Muscle of back (tissue), 3 donors: ENCODE measurements at regions not wholly inside any gene's neighbourhood (a gene's known extent, or its start where the extent isn't known, plus 50 kb on each side); places are given as distances from the start of the nearest gene placed in this dataset.

Source experiments
- DNase-seq, 3 donors: peaks; one replicate each; pipeline versions ENCODE4 v3.0.0 to v3.0.0-alpha.2; 2013

DNA sequence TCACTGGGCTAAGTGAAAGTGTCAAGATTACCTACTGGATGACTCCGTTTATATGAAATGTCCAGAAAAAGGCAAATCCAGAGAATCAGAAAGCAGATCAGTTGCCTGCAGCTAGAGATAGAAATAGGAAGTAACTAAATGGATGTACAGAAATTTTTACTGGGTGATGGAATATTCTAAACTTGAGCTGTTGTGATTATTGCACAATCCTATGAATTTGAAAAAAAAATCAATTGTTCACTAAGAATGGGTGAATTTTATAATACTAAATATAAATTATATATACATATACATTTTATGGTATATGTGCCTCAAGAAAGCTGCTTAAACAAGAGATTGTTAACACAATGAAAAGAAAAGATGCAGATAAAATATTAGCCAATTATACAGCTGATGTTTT, 181.1 kb upstream of the C16orf82 start:
- no peak for DNase-seq

DNA sequence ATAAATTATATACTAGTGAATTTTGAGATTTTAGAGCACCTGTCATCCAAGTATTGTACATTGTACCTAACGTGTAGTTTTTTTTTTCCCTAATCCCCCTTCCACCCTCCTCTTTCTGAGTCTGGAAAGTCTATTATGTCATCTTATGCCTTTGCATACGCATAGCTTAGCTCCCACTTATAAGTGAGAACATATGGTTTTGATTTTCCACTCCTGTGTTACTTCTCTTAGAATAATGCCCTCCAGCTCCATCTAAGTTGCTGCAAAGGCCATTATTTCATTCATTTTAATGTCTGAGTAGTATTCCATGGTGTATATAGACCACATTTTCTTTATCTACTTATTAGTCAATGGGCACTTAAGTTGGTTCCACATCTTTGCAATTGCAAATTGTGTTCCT, 177.0 kb upstream of the C16orf82 start:
- peak in 1 of 3 donors; percentile 4 for DNase-seq

DNA sequence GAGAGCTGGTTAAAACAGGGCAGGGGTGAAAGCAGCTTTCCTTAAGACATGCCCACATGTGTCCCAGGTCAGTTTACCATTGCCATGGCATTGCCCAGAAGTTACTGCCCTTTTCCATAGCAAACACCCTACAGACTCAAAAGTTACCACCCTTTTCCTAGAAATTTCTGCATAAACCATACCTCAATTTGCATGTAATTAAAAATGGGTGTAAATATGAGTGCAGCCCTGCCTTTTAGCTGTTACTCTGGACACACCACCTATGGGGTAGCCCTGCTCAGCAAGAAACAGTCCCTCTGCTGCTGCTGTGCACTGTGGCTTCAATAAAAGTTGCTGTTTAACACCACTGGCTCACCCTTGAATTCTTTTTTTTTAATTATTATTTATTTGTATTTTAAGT, 168.5 kb upstream of the C16orf82 start:
- no peak for DNase-seq

DNA sequence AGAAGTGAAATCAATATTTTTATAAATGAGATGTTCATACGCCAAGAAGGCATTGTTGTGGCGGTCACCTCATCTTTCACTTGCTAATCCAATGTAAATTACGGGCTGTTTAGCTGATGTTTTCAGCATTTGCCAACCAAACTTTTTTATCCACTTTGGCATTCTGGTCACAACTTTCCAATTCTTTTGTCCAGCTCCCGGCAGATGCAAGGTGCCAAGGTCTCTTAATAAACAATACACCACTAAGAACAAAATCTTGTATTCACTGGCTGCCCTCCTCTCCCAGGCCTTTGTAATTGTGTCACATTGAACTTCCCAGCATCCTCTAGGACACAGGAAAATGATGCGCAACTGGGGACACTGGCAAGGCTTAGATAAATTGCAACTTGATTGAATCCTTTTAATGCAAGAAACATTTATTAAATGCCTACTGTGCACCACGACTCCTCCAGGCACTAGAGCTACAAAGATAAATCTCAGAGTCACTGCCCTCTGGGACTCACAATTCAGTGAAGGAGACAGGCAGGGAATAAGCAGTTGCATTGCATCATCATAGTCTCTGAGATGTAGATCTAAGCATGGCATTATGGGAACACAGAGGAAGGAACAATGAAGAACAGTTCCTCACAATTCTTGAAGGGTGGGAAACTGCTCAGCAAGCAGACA, 165.4 kb upstream of the C16orf82 start:
- DNase-seq: no peak

DNA sequence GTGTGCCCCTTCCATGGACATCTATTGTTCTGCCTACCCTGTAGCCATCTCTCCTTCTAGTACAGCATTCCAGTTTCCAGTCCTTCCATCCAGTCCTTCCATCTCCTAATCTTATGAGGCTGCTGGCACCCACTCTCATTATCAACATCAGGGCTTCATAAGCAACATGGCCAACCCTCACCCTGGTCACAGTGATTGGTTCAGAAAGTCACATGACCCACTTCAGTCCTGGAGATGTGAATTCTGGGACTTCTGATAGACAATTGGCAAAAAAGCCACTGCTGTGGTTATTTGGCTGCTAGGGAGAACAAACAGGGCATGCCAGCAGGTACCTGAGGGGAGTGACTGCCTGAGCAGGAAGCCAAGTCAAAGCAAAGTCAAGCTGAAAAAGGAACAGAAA, 164.7 kb upstream of the C16orf82 start:
- DNase-seq: no peak

DNA sequence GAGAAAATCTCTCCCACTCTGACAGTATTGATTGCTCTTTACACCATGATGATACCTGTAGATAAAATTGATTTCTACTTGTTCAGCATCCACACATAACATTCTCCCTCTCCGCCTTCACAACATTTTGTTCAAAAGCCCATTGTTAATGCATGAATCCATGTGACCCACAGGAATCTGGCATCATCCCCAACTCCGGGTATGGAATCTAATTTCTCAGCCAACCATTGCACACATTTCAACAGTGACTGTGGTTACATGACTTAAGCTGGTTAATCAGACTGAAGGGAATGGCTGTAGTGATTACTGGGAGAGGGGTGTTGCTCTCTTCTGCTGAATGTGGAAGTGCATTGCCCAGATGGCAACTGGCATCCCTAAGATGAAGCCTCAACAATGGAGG, 161.4 kb upstream of the C16orf82 start:
- no peak for DNase-seq

DNA sequence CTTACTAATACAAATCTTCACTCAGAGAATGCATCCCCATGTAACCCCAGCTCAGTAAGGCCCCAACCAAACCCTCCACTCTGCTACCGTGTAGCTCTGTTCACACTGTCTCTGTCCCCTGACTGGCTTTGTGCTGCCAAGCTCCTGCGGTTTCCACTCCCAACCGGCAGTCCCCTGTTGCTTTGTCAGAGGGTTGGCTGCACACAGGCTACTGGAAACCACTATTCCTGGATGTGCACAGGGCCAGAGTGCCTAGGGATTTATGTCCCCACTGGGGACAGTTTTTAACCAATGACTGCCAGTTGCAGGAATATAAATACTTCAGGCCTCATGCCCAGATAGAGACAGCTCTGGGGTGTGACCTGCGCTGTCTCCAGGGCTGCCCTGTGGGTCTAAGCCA, 157.1 kb upstream of the C16orf82 start:
- no peak for DNase-seq

DNA sequence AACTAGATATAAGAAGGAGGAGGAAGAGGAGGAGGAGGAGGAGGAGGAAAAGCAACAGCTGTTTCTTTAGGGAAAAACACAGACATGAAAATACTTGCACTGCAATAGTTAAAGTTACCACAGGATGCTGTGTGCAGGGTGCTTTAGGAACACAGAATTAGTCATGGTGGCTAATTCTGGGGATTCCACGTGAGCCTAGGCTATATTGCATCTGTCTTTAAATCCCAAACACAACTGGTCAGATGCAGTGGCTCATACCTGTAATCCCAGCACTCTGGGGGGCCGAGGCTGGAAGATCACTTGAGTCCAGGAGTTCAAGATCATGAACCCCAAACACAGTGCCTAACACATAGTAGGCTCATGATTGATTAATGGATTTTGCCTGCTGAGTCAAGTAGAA, 155.3 kb upstream of the C16orf82 start:
- DNase-seq: no peak

DNA sequence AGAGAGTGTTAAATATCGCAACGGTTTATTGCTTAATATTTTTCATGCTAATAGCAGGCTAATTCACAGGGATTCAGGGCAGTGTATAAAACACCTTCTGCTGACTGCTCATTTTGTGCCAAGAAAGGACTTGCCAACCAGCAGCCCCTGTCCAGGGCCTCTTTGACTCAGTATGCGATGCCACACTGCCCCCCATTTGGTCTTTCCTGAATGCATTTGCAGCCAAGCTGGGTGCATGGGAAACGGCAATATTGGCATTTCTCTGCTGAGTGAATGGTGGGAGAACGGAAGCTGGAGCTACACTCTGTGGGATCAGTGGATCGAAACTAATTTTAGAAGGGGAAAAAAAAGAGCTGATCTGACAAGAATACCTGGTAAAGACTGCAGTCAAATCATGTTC, 152.9 kb upstream of the C16orf82 start:
- no peak for DNase-seq

DNA sequence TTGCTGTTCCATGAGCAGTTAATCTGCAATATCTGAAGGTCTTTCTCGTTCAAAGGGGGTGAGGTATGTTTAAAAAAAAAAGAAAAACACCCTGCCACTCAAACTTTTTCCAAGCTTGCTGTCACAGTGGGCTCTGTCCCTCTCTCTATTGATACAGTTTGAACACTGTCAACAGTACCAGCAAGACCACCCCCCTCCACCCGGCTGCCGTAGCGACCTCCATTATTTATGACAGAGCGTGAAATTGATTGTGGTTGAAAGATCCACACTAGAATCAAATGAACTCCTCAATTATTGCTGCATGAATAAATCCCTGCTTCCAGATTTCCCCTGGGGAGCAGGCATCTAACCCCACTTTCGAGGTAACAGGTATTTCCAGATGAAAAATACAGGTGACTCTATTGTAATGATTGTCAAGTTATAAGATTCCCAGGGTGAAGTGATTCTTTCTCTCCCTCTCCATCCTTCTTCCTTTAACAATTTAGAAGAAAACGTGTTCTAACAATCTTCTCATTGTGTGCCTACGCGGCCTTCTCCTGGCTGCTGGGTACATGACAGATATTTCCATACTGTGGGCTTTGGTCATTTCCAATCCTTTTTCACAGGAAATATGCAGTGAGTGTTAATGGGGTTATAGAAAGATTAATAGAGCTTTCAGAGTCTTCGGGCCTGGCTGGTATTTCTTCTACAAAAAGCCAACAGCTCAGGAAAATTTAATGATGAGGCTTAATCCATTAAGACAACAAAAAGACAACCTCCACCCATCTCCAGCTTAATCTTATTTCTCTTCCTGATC, 135.7 kb upstream of the C16orf82 start:
- no peak for DNase-seq

DNA sequence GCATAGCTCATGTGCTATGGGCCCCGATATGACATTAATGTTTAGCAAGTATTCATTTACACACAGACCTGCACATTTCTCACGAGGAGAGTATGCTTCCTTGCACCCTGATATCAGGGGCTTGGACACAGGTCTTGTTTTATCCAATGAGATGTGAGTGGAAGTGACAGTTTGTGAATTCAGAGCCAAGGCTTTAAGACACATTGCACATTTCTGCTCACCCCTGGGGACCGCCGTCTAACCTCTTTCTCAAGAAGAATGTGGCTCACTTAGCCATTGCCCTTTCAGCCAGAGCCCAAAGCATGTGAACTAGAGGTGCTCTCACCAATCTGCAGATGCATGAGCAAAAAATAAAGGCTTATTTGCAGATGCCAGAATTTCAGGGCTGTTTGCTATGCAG, 116.1 kb upstream of the C16orf82 start:
- no peak for DNase-seq

DNA sequence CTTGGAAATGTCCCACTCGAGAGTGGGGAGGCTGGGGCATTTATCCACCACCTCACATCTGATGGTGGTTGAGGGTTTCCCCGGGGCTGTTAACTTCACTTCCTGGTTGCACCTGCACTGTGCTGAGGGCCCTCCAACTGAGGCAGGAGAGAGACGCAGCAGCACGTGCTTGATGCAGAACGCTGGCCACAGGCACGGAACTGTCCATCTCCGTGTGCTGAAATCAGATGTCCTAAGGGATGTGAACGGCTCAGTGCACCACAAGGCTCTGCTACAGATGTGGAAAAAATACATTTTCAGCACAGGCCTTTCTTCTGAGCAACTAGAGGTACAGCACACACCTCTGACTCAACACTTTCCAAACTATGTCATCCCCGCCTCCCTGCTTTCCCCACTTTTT, 114.8 kb upstream of the C16orf82 start:
- peak in 1 of 3 donors; percentile 17 for DNase-seq

DNA sequence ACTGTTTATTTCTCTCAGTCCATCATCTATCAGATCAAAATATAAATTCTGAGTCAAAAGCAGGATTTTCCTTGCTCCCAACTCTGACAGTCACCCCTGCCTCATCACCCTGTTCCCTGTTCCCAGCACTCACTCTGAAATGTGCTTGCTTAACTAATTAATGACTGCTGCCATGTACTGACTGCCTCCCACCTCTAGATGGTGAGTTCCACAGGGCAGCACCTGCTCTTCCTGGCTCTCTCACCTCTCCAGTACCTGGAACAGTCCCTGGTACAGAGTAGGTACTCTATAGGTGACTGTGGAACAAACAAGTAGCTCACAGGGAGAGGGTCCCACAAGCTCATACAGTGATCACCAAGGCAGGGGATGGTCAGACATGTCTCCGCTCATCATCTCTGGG, 114.3 kb upstream of the C16orf82 start:
- DNase-seq: no peak

DNA sequence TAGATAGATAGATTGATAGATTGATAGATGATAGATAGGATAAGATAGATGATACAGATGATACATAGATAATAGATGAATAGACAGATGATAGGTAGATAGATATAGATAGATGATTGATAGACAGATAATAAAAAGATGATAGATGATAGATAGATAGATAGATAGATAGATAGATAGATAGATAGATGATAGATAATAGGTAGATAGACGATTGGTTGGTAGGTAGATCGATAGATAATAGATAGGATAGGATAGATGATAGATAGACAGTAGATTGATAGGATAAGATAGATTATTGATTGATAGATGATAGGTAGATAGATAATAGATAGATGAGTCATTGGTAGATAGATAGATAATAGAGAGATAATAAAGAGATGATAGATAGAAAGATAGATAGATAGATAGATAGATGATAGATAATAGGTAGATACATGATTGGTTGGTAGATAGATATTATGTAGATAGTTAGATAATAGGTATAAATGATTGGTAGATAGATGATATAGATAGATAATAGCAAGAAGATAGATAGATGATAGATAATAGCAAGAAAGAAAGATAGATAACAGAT, 109.4 kb upstream of the C16orf82 start:
- no peak for DNase-seq

DNA sequence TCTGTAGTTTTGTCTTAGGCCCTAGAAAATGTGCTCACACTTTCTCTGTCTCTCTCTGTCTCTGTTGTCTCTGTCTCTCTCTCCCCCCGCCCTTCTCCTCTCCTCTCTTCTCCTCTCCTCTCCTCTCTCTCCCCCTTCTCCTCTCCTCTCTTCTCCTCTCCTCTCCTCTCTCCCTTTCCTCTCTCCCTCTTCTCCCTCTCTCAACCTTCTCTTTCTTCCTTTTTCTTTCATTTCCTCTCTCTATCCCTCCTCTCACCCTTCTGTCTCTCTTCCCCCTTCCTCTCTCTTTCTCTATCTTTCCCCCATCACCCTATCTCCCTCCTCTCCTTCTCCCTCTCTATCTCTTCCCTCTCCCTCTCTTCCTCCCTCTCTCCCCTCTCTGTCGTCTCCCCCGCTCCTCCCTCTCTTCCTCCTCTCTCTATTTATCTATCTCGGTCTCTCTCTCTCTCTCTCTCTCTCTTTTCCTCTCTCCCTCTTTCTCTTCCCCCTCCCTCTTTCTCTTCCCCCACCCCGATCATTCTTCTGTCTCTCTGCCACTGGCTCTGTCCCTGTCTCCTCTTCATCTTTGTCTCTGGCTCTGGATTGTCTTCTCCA, 107.2 kb upstream of the C16orf82 start:
- no peak for DNase-seq

DNA sequence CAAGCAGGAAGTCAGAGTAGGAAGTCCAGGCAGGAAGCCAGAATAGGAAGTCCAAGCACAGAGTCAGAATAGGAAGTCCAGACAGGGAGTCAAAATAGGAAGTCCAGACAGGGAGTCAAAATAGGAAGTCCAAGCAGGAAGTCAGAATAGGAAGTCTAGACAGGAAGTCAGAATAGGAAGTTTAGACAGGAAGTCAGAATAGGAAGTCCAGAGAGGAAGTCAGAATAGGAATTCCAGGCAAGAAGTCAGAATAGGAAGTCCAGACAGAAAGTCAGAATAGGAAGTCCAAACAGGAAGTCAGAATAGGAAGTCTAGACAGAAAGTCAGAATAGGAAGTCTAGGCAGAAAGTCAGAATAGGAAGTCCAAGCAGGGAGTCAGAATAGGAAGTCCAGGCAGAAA, 105.3 kb upstream of the C16orf82 start:
- DNase-seq: no peak

DNA sequence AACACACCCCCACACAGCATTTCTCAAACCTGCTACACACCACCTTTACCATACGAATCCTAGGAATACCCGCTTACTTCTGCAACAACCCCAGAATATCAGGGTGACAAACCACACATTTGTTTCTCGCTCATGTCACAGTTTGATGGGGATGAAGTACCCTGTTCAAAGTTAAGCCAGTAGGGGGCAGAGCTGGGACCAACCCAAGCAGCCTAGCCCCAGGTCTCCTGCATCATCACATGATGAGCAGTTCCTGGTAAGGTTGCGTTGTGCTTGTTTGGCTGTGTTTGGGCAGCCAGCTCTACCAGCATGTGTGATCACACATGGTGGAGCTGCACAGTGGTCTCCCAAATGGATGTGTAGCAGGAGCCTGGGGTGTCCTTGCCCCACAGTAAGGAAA, 103.6 kb upstream of the C16orf82 start:
- DNase-seq: no peak

DNA sequence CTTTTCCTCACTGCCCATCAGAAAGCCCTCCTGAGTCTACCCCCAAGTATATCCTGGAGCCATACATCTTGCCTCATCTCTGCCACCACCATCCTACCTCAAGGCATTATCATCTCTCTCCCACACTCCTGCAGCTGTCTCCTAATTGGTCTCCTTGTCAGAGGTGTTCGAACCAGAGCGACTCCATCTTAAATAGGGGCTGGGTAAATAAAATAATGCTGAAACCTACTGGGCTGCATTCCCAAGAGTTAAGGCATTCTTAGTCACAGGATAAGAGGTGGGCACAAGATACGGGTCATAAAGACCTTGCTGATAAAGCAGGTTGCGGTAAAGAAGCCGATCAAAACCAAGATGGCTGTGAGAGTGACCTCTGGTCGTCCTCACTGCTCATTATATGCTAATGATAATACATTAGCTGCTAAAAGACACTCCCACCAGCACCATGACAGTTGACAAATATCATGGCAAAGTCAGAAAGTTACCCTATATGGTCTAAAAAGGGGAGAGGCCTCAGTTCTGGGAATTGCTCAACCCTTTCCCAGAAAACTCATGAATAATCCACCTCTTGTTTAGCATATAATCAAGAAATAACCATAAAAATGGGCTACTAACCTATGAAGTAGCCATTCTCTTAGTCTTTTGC, 97.0 kb upstream of the C16orf82 start:
- DNase-seq: no peak

DNA sequence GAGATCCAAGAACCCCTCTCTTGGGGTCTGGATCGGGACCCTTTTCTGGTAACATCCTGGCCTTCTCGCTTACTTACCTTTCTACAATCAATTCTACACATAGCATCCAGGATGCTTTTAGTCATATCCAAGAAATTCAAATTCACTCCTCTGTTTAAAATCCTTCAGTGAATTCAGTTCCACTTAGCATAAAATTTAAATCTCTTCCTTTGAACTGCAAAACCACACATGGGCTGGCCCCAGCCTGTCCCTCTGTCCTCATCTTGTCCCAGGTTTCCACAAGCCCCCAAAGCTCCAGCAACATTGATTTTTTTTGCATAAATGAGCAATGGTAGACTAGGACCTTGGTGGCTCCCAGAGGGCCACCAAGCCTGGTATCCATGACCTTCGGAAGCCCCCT, 96.4 kb upstream of the C16orf82 start:
- DNase-seq: no peak

DNA sequence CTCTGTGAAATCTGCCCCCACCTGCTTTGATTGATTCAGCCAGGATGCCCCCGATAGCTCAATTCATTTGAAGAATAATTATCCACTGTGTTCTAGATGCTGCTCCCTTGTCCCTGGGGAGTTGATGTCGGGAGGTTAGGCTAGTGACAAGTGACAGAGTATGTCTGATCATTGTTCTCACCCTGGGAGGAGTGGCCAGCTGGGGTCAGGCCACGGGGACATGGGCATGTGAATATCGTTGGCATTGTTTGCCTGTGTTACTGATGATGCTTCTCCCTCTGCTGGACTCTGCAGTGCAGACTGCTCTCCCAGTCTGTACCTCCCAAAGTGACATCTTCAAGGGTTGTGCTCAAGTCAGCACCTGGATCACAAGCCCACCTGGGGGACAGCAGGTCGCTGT, 89.9 kb upstream of the C16orf82 start:
- no peak for DNase-seq

DNA sequence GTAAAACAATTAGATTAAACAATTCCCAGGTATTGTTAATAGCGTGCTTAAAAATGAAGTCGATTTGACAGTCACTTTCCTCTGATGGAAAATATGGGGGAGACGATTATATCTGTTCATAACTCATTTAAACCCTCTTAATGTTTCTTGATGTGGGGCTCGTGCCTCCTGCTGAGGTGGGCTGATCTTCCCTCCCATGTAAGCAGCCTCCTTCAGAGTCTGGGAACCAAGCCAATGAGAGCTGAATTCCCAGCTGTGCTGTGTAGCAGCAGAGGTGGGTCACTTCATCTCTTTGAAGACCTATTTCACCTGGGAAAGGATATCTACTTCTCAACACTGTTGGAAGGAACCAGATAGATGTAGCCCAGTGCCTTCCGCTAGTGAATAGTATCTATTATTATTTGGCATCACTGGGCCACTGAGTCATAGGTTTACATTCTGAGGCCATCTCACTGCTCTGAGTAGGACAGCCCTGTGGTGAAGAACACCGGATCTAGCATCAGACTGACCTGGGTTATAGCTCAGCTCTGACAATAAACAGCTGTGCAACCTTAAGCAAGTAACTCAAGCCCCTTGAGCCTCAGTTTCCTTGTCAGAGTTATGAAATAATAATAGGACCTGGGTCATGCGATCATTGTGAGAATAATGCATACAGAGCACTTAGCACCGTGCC, 85.3 kb upstream of the C16orf82 start:
- DNase-seq: no peak

DNA sequence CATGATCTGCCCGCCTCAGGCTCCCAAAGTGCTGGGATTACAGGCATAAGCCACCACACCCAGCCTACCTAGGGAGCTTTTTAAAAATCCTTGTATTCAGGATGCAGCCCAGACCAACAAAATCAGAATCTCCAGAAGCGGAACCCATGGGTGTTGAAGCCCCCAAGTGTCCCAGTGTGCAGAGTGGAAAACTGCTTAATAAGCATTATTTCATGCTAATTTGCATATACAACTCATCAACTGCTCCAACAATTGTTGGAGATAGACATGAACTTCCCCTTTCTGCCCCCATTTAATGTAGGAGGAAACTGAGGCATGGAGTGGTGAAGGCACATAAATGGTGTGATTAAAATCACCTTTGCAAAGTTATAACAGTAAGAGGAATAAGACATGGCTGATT, 84.3 kb upstream of the C16orf82 start:
- no peak for DNase-seq
